NCI-H82 (cell line): ENCODE measurements at regions not wholly inside any gene's neighbourhood (a gene's known extent, or its start where the extent isn't known, plus 50 kb on each side); places are given as distances from the start of the nearest gene placed in this dataset.

Experiments used
- DNase-seq: peaks from one replicate; lab custom pipeline; 2025; lab: John Stamatoyannopoulos, UW

- no peak for DNase-seq
These were observed 324.0 kb downstream of the STIM2 start for GRCh38 chr4:27184508-27185155.

- DNase-seq: no peak
These were observed 326.1 kb downstream of the STIM2 start for GRCh38 chr4:27186710-27187109.

- DNase-seq: no peak
These were observed 327.1 kb downstream of the STIM2 start for GRCh38 chr4:27187786-27188185.

GRCh38 chr4:27189683-27190082, 329.0 kb downstream of the STIM2 start:
- DNase-seq: no peak

- no peak for DNase-seq
These were observed 331.0 kb downstream of the STIM2 start for GRCh38 chr4:27191592-27191991.

GRCh38 chr4:27194599-27195176, 334.0 kb downstream of the STIM2 start:
- DNase-seq: no peak

GRCh38 chr4:27198246-27198645, 337.6 kb downstream of the STIM2 start:
- no peak for DNase-seq

GRCh38 chr4:27198971-27199370, 338.3 kb downstream of the STIM2 start:
- peak; percentile 2 for DNase-seq

GRCh38 chr4:27206009-27206408, 345.4 kb downstream of the STIM2 start:
- DNase-seq: no peak

GRCh38 chr4:27210956-27211355, 350.3 kb downstream of the STIM2 start:
- no peak for DNase-seq

- no peak for DNase-seq
These were observed 353.4 kb downstream of the STIM2 start for GRCh38 chr4:27214010-27214409.

- DNase-seq: no peak
These were observed 354.7 kb downstream of the STIM2 start for GRCh38 chr4:27215220-27215826.

- DNase-seq: no peak
These were observed 356.7 kb downstream of the STIM2 start for GRCh38 chr4:27217261-27217769.

- no peak for DNase-seq
These were observed 357.4 kb downstream of the STIM2 start for GRCh38 chr4:27218013-27218412.

- DNase-seq: no peak
These were observed 362.7 kb downstream of the STIM2 start for GRCh38 chr4:27223326-27223725.

GRCh38 chr4:27233531-27233930, 372.9 kb downstream of the STIM2 start:
- DNase-seq: peak; percentile 0

- no peak for DNase-seq
These were observed 373.8 kb downstream of the STIM2 start for GRCh38 chr4:27234306-27234899.

GRCh38 chr4:27239641-27240040, 379.0 kb downstream of the STIM2 start:
- no peak for DNase-seq

GRCh38 chr4:27242217-27242616, 381.6 kb downstream of the STIM2 start:
- DNase-seq: no peak

GRCh38 chr4:27245216-27245615, 384.6 kb downstream of the STIM2 start:
- DNase-seq: no peak

- no peak for DNase-seq
These were observed 388.2 kb downstream of the STIM2 start for GRCh38 chr4:27248829-27249228.

- no peak for DNase-seq
These were observed 391.1 kb downstream of the STIM2 start for GRCh38 chr4:27251771-27252170.

- no peak for DNase-seq
These were observed 406.8 kb downstream of the STIM2 start for GRCh38 chr4:27267339-27267969.
